NOMO-1 (cell line): ENCODE measurements at regions not wholly inside any gene's neighbourhood (a gene's known extent, or its start where the extent isn't known, plus 50 kb on each side); places are given as distances from the start of the nearest gene placed in this dataset.
A peak's percentile ranks its signal among the peaks of the same experiment; 100 is the strongest.

Experiments used
- DNase-seq, 2 experiments: peaks; one replicate each; lab custom pipeline; 2025; ENCODE audit not compliant: unreplicated experiment in 2 of 2; lab: John Stamatoyannopoulos, UW

GRCh38 chr6:90406142-90406794, 109.6 kb upstream of the BACH2 start:
- DNase-seq: no peak

DNA sequence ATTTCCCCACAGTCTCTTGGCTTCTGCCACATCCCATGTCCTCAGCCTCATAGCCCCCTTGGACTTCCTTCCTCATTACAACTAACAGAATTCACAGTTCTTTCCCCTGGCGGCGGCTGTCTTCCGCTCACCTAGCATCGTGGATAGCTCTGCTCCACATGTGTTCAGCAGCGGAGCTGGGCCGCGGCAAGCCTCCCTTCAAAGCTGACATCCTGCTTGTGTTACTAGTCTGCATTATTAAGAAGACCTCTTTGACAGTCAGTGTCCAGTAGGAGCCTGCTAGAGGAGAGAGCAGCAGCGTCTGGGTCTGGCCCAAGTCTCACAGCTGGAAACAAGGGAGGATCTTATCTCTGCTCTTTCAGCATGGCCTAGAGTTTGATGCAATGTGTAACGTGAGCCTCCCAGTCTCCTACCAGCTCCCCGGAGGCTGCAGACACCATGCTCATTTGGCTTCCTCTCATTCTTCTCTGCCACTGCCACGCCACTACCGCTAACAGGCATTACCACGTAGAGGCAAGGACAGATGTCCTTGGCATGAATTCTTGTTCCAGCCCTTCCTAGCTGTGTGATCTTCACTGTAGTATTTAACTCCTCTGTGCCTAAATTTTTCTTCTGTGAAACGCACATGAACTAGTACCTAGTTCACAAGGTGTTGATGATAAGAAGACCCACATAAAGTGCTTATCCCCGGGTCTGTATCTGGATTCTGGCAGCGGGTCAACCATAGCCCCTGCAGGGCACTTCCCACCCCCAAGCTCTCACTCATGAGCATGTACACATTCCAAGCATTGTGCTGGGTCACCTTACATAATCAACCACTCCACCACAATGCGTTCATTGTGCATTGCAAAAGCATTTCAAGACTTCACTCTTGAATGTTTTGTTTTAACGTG, 107.1 kb upstream of the BACH2 start:
- no peak for DNase-seq

DNA sequence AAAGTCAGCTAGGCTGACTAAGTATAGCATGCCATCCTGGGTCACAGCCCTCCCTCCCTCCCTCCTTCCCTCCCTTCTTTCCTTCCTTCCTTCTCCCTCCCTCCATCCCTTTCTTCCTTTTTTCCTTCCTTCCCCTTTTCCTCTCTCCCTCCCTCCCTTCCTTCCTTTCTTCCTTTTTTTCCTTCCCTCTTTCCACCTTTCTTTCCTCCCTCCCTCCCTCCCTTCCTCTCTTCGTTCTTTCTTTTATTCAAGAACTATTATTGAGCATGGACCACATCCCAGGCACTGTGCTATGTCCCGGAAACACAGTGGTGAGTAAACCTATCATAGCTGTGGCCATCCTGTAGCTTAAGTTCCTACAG, 106.2 kb upstream of the BACH2 start:
- no peak for DNase-seq

DNA sequence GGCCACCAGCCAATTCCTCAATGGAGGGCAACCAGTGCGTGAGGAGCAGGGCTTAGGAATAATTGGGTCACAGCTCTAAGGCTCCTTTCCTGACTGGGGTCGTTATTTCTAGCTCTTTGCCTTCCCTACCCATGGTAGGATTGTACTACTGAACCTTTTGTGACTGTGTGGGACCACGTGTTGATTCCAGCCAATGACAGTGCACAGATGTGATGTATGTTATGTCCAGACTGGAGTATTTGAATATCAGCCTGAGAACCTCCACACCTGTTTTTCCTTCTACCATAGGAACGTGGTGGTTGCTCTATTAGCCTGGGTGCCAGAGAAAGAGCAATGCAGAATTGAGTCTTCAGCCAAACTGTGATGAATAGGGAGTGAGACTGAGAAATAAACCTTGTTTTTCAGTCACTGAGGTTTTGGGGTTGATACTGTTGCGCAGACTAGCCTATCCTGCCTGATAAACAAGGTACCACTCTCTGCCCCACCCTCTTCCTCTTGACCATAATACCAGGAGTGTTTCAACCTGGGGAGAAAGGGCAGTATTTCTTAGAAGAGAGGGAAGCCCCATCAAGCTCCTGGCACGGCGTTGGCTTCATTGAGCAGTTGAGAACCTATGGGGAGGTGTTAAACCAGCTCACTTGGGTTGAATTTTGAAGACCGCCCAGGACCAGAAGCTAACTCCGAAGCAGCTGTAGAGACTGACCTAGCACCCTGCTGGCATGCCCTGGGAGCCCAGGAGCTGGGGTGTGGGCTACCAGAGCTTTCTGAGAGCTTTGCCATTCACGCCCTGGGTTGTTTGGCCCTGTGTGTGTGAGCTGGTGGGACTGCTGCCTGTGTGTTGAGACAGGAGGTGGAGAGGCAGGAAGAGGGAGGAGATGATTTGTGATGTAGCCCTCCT, 105.5 kb upstream of the BACH2 start:
- DNase-seq: no peak

DNA sequence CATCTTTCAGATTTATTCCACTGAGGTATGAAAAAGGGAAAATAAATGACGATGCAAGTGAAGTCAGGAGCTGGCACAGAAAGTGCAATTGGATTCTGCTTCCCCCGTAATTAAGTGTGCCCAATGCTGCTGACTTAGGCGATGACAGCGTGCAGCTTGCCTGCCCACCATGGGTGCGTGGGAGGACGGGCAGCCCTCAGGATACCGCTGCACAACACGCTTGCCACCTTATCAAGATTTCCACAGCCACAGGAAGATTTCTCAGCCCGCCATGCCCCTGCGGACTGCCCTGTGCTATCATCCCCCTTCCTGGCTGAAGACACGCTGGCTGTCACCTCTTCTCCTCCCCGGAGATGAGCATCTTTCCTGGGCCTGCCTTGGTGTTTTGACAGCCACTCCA, 103.3 kb upstream of the BACH2 start:
- no peak for DNase-seq

GRCh38 chr6:90397929-90398674, 101.5 kb upstream of the BACH2 start:
- no peak for DNase-seq

GRCh38 chr6:90397047-90397446, 100.4 kb upstream of the BACH2 start:
- no peak for DNase-seq

GRCh38 chr6:90393232-90393884, 96.7 kb upstream of the BACH2 start:
- DNase-seq: peak; percentile 52 to 73

GRCh38 chr6:90390379-90390778, 93.7 kb upstream of the BACH2 start:
- no peak for DNase-seq

GRCh38 chr6:90388395-90388794, 91.8 kb upstream of the BACH2 start:
- DNase-seq: no peak

- no peak for DNase-seq
Observed at GRCh38 chr6:90387826-90388225, 91.2 kb upstream of the BACH2 start.

DNA sequence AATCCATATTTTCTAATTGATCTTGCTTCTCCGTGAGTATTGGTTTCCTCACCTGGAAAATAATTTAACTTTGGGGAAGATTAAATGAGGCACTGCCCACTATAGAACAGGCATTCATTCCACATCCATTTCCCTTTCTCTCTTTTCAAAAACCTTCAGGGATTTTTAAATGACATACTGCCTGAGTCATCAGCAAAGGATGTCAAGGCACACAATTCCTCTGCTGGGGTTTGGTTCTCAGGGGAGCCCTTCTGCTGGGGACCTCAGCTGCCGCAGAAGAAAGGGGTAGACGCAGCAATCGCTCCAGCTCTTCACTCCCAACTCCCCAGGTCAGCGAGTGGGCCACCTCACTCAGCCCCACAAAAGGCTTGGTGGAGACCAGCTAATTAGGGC, 90.7 kb upstream of the BACH2 start:
- DNase-seq: no peak

- DNase-seq: no peak
Observed at GRCh38 chr6:90386399-90387382, 90.0 kb upstream of the BACH2 start.

GRCh38 chr6:90385759-90386313, 89.2 kb upstream of the BACH2 start:
- DNase-seq: peak; percentile 37 to 64

DNA sequence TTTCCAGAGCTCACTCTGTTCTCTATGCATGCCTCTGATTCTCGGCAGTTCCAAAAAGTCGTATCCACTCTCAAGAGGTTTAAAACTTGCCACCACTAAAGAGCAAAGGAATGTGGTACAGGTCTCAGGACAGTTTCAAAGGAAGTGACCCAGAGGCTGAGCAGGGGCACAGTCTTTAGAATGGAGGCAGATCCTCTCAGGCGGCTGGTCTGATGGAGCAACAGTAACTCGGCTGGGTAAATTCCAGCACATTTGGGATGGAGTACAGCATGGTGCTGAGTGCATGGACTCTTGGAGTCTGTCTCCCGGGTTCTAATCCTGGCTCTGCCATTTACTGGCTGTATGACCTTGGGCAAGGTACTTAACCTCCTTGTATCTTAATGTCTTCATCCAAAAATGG, 88.1 kb upstream of the BACH2 start:
- no peak for DNase-seq

DNA sequence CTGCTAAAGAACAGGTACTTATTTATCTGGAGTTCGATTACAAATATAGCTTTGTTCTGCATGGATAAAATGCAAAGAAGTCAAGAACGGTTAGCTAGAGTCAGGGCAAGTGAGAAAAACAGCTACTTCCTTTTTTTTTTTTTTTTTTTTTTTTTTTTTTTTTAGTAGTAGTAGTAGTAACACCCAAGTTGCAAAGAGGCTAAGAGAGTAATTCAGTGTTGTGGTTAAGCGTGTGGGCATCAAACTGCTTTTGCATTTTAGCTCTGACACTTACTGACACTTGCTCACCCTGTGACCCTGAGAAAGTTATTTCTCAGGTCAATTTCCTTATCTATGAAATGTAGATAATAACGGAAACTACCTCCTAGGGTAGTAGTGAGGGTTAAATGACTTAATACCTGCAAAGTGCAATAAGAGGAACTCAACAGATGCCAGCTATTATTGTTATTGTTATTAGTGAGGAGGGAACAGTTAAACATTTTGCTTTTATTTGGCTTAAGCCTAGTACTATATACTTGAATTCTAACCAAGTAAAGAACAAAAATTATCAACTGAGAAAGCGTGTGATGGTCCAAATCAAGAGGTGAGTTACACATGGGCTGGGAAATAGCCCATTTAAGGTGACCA, 86.7 kb upstream of the BACH2 start:
- DNase-seq: peak; percentile 57 to 73

GRCh38 chr6:90382760-90383159, 86.1 kb upstream of the BACH2 start:
- no peak for DNase-seq
